ENCODE measurements at regions not wholly inside any gene's neighbourhood (a gene's known extent, or its start where the extent isn't known, plus 50 kb on each side); places are given as distances from the start of the nearest gene placed in this dataset.
"Not testable (repeated sequence)": the region's sequence is repeated elsewhere in the genome, so short reads cannot be mapped to it uniquely, and the experiment has no call there.

DNA sequence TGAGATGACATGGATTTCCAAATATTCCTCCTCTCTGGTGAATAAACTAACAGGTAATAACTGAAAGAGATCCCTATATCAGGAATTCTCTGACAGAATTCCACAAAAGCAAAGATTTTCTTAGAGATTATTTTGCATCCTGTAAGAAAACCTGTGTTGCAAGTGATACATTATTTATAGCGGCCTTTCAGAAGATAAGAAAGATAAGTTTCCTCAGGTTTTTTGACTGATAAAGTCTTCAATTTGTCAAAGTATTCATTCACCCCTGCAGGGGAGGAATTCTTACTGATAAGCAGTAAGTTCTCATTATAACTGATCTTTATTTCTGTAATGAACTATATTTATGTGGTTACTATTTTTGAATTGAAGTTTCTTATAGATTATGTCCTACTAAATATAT lies 554.0 kb downstream of the ARL4A start:
- DNase-seq = no peak

DNA sequence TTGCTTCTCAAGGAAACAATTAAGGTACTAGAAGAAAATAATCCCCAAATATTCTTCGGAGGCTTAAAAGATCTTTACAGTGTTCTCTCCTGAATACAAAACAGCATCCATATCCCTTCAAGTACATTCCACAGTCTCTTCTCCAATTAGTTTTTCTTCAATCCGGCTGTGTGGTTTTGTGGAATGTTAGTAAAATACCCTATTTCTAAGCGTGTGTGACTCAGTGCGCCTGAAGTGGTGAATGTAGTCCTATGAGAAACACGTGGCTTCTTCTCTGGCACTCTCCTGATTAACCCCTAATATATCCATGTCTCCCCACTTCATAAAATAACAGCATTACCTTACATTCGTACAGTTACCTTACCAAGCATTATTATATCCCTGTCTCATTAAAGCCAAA lies 570.2 kb downstream of the ARL4A start:
- DNase-seq = no peak

DNA sequence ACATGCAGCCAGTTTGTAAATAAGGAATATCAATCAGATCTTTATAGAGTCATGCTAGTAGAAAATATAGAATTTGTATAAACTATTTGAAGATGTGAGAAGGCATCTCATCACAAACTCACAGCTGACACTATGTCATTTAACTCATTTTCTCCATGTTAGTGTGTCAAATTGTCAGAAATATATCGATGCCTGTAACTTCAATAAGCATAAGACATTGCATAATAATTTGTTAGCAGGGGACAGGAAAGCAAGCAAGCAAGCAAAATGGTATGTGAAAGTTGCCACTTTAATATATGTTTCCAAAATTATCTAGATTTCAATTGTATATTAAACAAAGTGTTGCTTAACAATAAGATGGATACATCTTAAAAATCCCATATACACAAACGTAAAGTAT lies 571.0 kb downstream of the ARL4A start:
- DNase-seq = no peak

DNA sequence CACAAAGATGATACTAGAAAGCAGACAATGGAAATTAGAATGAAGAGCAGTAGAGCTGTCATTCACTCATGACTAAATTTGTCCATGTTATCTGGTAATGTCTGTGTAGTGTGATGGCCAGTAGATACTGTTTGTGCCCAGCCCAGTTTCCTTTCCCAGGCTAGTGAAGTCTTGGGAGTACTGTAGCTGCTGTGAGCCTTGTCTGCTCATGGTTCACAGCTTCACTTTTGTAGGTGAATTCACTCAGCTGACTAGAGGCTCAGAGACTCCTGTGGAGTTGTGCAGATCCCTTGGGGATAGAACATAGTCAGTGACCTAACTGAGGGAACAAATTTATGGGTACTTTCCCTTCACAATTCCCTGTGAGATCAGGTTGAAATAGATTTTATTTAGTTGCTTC lies 572.5 kb downstream of the ARL4A start:
- no peak for DNase-seq

DNA sequence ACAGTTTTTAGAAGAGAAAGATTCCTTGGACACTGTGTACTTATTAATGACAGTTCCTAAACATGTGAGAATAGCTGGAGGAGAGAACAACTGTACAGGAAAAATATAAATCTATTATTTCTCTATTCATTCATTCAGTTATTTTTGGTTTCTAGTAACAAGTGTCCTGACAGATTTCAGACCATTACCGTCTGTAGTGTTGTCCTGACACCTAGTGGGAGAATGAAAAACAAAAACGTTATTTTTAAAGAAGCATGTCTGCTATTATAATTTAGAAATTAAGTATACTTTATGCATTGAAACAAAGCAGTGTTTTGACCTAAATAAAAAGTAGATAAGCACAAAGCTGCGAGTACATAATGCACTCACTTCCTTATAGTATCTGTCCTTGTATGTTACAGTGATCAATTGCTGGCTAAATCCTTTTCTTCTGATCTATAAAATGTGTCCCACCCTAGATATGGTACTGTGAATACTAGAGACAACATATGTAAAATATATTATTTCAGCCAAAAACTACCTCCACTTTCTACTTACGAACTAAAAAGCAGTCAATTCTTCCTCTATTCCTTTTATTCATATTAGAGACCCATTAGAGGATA lies 575.6 kb downstream of the ARL4A start:
- DNase-seq = peak in 1 of 2 donors; percentile 38

DNA sequence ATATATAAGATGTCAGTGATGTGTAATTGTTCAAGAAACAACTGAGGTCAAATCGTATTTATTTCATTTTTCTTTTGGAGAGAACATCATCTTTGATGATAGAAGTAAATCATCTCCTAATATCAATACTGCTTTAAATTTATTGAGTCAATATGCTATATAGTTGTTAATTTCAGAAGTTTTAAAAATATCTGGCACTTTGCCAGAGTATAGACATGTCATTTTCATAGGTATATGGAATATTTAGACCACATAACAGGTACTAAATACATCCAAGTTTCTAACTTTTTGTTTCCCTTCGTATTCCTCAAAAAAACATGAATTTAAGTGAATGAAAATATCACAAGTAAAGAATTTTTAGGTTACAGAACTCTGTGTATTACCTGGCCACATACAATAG lies 577.8 kb downstream of the ARL4A start:
- DNase-seq = no peak

DNA sequence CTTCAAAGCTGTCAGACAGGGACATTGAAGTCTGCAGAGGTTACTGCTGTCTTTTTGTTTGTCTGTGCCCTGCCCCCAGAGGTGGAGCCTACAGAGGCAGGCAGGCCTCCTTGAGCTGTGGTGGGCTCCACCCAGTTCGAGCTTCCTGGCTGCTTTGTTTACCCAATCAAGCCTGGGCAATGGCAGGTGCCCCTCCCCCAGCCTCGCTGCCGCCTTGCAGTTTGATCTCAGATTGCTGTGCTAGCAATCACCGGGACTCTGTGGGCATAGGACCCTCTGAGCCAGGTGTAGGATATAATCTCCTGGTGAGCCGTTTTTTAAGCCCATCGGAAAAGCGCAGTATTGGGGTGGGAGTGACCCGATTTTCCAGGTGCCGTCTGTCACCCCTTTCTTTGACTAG lies 586.8 kb downstream of the ARL4A start:
- not testable (repeated sequence) for DNase-seq

DNA sequence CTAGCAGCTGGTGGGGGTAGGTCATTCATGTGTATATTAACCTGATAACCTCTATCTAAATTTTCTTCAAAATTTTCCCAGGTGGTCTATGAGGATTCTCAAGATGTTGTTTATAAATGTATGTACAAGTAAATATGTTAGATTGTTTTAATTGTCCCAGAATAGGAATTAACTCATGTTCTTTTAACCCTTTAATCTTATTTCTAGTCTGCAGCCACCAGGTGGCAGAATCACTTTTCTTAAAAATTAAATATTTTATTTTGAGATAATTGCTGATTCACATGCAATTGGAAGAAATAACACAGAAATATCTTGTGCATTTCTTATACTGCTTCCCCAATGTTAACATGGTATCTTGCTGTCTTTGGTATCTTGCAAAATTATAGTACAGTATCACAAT lies 589.5 kb downstream of the ARL4A start:
- DNase-seq = no peak

DNA sequence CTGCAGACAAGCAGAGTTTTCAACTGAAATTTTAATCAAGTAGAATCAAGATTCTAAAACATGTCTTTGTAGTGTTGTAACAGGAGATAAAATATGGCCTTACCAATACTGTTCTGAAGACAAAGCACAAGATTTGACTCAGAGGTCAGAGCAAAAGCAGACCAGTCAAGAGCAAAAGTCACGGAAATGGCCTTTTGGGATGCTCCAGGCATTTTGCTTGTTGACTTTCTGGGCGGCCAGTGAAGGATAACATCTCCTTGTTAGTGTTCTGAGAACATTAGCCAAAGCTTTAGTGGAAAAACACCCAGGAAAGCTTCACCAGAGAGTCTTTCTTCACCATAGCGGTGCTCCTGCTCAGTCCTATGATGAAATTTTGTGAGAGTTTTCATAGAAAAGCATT lies 590.6 kb downstream of the ARL4A start:
- DNase-seq = no peak

DNA sequence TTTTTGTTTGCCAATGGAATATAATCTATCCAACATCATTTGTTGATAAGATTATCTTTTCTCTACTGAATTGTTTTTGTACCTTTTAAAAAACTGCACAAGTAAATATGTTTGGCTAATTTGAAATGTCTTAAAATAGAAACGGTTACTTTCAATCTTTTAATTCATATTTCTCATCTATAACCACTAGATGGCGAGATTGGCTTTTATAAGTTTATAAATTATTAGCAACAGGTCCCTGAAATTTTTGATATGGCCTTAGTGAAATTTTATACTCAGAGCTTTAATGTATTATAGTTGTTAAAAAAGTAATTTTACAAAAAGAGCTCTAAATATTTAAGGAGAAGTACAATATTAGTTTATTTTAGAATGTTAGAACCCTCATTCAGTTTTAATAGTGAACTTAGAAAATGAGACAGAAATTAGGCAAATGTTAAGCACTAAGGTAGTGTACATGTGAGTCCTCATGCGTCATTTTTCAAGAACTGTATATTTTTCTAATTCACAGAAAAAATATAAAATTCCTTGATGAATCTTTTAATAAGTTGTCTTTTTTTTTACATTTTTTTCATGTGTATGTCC lies 592.5 kb downstream of the ARL4A start:
- no peak for DNase-seq

DNA sequence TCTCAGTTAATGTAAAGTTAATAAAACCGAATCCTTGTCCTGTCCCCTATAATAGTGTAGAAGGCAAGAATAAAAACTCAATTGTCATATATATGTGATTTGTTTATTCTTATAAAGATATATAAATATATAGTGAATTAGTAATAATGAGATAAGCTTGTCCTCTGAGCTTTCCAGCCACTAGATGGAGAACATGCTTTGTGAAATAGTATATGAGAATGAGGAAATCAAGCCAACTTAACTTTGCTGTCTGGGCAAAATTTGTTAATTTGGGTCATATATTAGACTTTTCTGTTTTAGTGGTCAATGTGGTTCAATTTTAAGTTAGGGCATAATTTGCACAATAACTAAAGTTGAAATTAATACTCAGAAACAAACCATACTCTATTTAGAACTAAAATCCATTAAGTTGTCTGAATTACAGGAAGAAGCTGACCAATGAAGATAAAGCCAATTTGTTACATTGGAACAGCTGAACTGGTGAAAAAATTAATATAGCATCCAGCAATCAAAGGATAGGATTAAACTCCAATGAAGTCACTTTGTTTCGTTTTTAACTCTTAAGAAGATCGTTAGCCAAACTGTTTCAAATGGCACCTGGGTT lies 595.0 kb downstream of the ARL4A start:
- DNase-seq = no peak

DNA sequence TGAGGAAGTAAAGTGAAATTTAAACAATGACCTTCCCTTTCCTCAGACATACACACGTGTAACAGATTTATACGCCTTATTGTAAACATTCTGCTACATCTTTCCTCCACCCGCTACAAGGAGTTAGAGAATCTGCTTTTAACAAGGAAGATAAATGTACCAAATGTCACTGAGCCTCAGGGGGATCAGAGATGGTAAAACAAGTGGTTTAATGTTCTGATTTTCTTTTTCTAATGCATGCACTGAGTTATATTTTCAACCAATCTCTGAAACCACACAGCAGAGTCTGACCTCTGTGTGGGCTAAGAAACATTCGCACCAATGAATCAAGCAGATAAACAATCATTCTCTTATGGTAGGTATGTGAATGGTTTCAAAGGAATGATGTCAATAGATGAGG lies 599.5 kb downstream of the ARL4A start:
- no peak for DNase-seq

DNA sequence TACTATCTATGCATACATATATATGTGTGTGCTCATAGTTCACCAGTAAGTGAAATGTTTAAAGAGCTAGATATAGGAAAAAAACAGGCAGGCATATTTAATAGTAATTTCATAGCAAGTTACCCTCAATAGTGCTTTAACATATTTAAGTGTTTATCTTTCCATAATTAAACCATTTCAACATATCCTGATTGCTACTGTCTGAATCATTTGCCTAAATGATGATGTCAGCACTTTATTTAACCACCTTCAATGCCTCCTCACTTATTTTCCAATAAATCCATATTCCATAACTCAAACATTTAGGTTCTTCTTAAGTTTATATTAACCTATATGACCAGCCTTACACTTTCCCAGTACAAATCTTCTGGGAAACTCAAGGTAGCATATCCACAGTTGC lies 601.1 kb downstream of the ARL4A start:
- no peak for DNase-seq

DNA sequence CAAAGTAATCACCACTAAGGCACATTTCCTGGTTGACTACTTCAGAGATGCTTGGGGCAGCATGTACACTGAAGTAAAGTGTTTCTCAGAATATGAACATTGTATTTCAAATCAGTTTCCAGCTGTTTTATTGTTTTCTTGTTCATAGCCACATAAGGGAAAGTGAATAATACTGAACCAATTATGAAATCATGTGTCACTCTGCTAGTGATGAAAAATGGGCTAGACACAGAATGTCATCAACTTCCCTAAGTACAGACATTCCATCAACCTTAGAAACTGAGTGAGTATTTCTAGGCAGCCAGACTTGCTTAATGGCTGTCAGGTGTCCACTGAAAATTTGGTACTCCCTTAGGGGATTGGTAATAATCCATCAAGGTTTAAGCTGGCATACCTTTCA lies 603.5 kb downstream of the ARL4A start:
- no peak for DNase-seq

DNA sequence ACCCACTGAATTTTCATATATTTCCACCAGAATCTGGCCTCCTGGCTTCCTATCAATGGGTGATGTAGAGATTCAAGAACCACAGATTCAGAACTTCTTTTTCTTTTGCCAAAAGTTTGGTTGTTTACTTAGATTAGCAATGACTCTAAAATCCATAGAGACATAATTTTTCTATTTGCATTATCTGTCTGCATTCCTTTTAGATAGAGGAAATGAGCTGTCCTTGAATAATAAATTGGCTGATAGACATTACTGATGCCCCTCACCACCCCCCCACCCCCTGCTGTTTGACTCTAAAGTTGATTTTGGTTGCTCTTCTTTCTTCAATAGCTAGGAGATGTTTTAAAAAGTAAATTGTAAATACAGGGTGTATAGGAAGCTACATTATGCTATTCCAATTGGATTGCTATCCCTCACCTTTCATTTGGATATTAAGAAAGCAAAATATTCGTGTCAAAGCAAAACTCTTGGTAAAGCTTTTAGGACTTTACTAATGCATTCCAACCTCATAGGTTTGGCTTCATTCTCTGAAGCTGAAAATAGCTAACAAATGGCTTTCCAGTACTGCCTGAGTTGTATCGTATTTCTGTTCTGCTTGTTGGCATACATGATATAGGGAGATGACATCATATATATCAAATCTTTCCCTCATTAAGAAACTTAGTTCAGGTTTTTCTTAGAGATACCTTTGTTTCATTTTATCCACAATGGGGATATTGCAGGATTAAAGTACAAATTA lies 606.0 kb downstream of the ARL4A start:
- no peak for DNase-seq

DNA sequence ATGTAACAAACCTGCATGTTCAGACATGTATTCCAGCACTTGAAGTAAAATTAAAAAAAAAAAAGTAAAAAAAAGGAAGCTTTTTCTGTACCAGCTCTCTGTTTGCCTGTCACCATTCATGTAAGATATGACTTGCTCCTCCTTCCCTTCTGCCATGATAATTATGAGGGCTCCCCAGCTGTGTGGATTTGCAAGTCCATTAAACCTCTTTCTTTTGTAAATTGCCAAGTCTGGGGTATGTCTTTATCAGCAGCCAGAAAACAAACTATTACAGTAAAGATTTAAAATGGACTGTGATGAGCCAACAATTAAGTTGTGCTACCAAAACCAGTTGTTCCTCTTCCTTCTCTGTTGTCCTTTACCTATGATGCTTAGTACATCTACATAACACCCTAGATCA lies 619.6 kb downstream of the ARL4A start:
- no peak for DNase-seq

DNA sequence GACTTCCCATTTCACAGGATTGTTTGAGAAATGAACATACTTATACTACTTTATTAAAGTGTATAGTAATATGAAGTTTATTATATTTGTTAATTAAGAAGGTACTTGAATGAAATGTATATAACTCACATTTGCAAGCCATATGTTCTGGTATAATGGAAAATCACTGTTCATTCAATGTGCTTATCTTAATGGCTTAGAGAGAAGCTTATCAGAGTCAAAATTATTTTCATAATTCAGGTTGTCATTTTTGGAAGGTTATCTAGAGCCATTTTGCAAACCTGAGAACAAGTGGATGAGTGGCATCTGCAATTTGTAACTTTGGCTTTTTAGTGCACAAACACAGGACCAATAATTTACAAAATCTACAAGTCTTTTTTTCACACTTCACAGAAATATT lies 621.0 kb downstream of the ARL4A start:
- DNase-seq = no peak

DNA sequence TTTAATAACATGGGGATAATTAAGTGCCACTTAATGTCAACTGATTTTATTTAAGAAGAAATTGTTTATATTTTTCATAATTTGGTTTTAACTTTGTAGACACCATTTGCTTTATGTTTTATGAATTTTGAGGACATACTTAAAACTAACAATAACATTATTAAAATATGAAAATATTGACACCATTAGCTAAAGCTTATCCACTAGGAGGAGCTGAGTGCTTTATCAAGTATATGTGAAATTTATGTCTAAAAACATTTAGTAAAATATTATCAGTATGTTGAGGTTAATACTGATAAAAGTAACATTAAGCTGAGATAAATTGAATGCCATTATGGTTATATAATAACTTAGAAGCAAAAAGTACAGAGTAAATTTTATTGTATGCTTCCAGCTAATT lies 622.1 kb downstream of the ARL4A start:
- DNase-seq = no peak

DNA sequence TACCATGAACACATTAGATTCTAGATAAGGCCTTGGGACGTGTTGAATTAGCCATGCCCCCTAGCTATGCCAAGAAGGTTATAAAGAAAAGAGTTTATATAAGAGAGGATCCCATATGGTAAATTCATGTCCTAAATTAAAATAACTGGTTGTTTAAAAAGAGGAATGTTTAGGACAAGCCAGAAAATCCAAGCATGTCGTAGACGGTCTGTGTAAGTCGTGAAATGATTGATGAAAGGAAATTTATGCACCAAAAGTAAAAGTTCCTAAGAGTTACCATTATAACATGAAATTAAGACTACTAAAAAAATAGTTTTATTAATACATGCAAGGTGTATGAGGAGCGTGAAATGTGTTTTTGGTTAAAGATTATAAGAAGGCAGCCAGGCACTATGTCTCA lies 624.9 kb downstream of the ARL4A start:
- DNase-seq = no peak

DNA sequence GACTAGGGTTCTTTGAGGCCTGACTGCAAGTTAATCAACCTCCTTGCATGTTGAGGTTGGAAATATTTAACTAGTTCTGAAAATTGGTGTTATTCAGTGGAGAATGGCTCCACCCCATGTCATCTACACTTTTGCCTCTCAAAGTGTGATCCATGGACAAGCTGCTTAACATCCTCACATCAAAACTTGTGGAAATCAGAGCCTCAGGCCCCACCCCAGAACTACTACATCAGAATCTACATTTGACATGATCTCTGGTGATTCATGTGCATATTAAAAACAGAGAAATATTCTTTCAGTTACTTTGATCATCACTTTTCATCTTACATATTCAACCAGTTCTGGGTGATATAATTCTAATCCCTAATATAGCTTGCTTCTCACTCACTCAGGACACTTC lies 632.9 kb downstream of the ARL4A start:
- DNase-seq = no peak

DNA sequence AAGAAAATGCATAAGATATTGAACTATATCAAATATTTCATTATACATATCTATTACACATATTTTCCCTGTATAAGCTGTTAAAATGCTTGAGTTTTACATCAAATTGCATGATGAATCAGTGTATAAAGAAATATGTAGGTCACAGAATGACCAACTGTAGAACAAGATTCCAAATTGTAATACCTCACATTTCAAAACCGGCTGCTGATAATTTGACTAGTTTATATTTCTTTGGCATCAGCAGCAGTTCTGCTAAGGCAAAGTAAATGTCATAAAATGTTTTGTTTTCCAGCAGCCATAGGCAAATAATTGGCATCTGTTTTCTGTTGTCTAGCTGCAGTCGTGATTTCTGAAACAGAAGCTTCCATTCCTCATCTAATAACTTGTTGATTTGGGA lies 633.9 kb downstream of the ARL4A start:
- no peak for DNase-seq

DNA sequence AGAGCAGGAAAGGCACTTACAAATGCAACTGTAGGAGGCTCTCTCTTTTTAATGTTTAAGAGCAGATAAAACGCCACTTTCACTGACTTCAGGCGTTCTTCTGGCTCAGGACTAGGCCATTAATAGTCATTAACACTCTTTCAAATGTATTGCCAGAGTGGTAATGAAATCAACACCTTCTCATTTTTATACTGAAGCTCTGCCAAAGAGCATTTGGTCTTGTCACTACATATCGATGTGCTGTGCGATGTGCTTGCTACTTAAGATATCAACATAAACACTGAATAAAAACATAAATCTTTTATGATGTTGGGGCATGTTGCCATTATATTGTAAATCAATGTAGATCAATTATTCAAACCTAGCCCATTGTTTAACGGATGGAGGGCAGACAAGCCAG lies 634.7 kb downstream of the ARL4A start:
- no peak for DNase-seq

DNA sequence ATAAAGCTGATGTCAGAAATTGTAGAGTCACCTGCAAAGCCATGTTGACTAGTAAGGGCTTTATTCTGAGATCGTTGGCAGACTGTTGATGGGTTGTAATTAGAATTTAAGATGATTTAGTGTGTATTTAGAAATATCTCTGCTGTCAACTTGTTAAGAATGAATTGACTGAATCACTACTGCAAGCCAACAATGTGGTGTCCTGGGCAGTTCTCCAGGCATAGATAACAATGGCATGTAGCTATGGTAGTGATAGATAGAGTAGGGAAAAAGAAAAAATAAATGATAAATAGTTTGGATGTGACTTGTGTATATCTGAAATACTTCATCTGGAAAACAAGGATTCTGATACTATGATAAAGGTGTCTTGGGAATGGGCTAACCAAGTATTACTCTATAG lies 640.2 kb downstream of the ARL4A start:
- DNase-seq = no peak

DNA sequence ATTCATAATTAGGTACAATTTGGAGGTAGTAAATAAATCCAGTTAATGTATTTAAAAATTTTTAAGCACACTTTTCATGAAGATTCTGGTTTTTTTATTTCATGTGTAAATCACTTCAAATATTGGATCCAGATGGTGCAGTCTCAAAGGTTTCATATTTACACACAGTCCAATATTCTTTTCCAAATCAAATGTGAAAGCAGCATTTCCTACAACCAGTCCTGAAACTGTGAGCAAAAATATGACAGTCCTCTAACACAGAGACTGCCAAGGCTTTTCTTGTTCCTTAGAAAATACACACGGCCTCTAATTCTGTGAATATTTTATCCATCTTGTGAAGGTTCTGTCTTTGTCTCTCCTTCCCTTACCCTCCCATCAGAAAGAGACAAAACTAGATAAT lies 645.9 kb downstream of the ARL4A start:
- no peak for DNase-seq
